ENCODE measurements at regions not wholly inside any gene's neighbourhood (a gene's known extent, or its start where the extent isn't known, plus 50 kb on each side); places are given as distances from the start of the nearest gene placed in this dataset.
A peak's percentile ranks its signal among the peaks of the same experiment; 100 is the strongest.

DNA sequence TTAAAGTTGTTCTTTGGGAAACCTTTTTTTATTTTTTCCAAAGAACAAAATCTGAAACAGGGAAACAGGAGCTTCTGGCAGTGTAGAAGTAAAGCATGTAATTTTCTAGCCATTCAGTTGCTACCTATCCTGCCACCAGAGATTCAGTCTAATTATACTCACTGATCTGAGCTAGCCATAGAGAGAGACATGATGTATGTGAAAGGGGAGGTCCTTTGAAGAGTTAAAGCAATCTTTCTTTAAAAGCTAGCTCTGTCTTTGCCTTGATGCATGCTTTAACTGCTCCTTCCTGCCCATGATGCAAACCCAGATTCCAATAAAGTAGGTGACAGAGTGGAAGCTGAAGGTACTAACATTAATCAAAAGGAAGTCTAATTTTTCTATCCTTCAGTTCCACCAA, 114.1 kb upstream of the GRIK2 start:
- TF ChIP-seq, protein P1, sequence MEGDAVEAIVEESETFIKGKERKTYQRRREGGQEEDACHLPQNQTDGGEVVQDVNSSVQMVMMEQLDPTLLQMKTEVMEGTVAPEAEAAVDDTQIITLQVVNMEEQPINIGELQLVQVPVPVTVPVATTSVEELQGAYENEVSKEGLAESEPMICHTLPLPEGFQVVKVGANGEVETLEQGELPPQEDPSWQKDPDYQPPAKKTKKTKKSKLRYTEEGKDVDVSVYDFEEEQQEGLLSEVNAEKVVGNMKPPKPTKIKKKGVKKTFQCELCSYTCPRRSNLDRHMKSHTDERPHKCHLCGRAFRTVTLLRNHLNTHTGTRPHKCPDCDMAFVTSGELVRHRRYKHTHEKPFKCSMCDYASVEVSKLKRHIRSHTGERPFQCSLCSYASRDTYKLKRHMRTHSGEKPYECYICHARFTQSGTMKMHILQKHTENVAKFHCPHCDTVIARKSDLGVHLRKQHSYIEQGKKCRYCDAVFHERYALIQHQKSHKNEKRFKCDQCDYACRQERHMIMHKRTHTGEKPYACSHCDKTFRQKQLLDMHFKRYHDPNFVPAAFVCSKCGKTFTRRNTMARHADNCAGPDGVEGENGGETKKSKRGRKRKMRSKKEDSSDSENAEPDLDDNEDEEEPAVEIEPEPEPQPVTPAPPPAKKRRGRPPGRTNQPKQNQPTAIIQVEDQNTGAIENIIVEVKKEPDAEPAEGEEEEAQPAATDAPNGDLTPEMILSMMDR (IDR thresholded peaks at IDR 0.05; ENCODE audit: low read depth, low read length): no peak
- DNase-seq (ENCODE audit: low read depth in 2 of 2): no peak
- H3K4me3 ChIP-seq (replicated peaks in 1 of 2; ENCODE audit: low read depth in 2 of 2, low read length in 2 of 2): no peak overlapping the region

DNA sequence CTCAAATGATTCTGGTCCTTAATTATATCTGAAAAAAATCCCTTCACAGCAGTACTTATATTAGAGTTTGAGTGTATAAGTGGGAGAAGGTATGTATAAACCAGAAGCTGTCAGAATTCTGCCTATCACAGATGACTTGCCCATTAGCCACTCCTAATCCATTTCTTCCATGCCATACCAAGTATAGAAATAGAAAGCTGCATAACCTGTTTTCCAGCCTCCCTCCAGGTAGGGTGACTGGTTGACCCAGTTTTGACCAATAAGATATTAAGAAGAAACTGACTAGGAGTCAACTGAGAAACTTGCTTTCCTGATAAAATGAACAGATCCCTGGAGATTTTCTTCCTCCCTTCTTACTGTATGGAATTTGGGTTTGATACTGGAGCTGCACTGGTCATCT, 112.2 kb upstream of the GRIK2 start:
- TF ChIP-seq, protein P1 (IDR thresholded peaks at IDR 0.05; ENCODE audit: low read depth, low read length): no peak
- no peak for DNase-seq (ENCODE audit: low read depth in 2 of 2)
- no peak overlapping the region for H3K4me3 ChIP-seq (replicated peaks in 1 of 2; ENCODE audit: low read depth in 2 of 2, low read length in 2 of 2)

DNA sequence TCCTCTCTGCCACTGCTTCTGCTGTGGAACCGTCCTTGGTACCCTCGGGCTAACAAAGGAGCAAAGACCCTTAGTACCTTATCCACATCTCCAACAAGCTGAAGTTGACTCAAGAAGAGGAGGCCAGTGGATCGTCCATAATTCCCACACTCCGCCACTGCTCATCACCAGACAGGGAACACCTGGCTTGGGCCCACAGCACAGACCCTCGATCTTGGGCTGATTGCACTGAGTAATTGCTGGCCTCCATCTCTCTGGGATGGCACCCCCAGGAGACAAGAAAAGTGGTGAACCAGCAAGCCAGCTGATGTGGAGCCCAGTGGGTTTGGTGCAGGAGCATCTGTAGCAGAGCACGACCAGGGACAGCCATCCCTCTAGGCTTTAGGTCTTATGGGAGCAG, 109.4 kb upstream of the GRIK2 start:
- no peak for DNase-seq (ENCODE audit: low read depth in 2 of 2)
- no peak overlapping the region for H3K4me3 ChIP-seq (replicated peaks in 1 of 2; ENCODE audit: low read depth in 2 of 2, low read length in 2 of 2)
- TF ChIP-seq, protein P1 (IDR thresholded peaks at IDR 0.05; ENCODE audit: low read depth, low read length): no peak

DNA sequence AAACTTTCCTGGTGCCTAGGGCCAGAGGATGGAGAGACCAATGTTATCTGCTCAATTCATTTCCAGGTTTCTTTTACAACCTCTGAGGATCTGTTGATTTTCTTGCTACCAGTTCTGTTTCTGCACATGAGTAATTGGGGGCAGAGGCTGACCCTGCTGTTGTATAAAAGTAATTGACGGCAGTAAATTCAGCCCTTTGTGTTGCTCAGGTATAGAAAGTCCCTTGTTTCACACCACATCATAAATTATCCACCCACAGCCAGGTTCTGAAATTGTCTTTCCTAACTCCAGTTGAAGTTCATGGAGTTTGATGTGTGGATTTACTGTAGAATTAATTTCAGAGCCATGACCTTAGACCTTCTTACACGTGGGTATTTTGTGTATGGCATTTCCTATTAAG, 107.4 kb upstream of the GRIK2 start:
- H3K4me3 ChIP-seq (replicated peaks in 1 of 2; ENCODE audit: low read depth in 2 of 2, low read length in 2 of 2): no peak overlapping the region
- DNase-seq (ENCODE audit: low read depth in 2 of 2): no peak
- TF ChIP-seq, protein P1 (IDR thresholded peaks at IDR 0.05; ENCODE audit: low read depth, low read length): no peak

DNA sequence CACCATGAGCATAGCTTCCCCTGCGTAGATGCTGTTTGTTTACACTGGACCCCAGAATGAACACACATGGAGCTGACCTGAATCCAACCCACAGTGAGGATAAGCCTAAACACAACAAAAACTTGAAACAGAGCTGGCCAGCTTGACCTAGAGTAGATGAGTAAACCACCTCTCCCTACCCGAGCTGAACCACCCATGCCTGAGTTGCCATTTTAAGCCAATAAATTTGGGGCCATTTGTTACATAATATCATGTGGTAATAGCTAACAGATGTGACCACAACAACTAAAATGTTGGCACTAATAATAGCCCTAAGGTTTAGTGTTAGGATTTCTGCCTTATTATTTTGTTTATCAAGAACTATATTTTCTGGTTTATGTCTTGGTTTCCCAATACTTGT, 103.2 kb upstream of the GRIK2 start:
- TF ChIP-seq, protein P1 (IDR thresholded peaks at IDR 0.05; ENCODE audit: low read depth, low read length): no peak
- DNase-seq (ENCODE audit: low read depth in 2 of 2): peak in 1 of 2 donors; percentile 20
- H3K4me3 ChIP-seq (replicated peaks in 1 of 2; ENCODE audit: low read depth in 2 of 2, low read length in 2 of 2): no peak overlapping the region

DNA sequence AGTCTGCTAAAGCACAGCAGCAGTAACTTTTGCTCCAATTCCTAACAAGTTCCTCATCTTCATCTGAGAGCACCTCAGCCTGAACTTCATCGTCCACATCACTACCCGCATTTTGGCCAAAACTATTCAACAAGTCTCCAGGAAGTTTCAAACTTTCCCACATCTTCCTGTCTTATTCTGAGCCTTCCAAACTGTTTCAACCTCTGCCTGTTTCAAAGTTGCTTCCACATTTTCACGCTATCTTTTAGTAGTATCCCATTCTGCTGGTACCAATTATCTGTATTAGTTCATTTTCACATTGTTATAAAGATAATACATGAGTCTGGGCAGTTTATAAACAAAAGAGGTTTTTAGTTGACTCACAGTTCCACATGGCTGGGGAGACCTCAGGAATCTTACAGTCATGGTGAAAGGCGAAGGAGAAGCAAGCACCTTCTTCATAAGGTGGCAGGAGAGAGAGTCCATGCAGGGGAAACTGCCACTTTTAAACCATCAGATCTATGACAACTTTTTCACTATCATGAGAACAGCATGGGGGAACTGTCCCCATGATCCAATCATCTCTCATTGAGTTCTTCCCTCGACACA, 99.4 kb upstream of the GRIK2 start:
- TF ChIP-seq, protein P1 (IDR thresholded peaks at IDR 0.05; ENCODE audit: low read depth, low read length): no peak
- peak in 1 of 2 donors; percentile 24 for DNase-seq (ENCODE audit: low read depth in 2 of 2)
- H3K4me3 ChIP-seq (replicated peaks in 1 of 2; ENCODE audit: low read depth in 2 of 2, low read length in 2 of 2): no peak overlapping the region

DNA sequence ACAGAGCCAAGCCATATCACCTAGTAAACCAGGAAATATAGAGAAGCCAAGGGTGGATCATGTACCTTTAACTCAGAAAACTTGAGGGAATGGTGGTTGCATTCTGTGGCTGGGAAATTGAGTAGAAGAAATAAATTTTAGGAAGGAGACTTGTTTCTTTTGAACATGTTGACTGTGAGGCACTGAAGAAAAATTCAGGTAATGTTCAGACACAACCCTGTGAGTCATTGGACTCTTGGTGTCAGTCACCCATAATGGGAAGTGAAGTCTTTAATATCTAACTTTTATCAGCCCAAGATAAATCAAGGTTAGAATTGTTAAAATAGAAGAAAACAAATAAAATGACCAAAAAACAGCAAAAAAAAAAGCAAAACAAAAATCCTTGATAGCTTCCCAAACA, 98.8 kb upstream of the GRIK2 start:
- peak in 1 of 2 donors; percentile 63 for DNase-seq (ENCODE audit: low read depth in 2 of 2)
- H3K4me3 ChIP-seq (replicated peaks in 1 of 2; ENCODE audit: low read depth in 2 of 2, low read length in 2 of 2): no peak overlapping the region
- TF ChIP-seq, protein P1 (IDR thresholded peaks at IDR 0.05; ENCODE audit: low read depth, low read length): no peak
